HG03280 (cell line): ENCODE measurements at regions not wholly inside any gene's neighbourhood (a gene's known extent, or its start where the extent isn't known, plus 50 kb on each side); places are given as distances from the start of the nearest gene placed in this dataset.
"Not testable (repeated sequence)": the region's sequence is repeated elsewhere in the genome, so short reads cannot be mapped to it uniquely, and the experiment has no call there.

ENCODE experiments used
- ATAC-seq: cut with Tn5 transposase; IDR thresholded peaks from one replicate; pipeline ENCODE4 v1.9.1; 2021; ENCODE audit warnings: mild to moderate bottlenecking, moderate library complexity; ENCODE audit not compliant: unreplicated experiment

DNA sequence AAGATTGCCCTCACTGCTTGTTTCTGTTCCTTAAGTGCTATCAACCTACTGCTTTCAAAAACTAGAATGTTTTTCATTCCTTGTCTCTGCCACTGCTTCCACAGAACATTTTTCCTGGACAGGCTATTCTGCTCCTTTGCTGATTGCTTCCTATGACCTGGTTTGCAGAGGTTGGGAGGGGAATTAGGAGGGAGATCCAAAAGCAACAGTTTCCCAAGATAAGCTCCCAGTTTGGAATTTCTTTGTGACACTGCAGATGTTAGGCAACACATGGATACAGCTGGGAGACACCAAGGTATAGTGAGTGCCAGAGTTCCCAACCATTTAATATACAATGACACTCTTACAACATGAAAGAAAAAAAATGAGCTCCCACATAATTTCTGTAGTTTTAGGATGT, 1036.5 kb downstream of the ROBO2 start:
- ATAC-seq: no peak

DNA sequence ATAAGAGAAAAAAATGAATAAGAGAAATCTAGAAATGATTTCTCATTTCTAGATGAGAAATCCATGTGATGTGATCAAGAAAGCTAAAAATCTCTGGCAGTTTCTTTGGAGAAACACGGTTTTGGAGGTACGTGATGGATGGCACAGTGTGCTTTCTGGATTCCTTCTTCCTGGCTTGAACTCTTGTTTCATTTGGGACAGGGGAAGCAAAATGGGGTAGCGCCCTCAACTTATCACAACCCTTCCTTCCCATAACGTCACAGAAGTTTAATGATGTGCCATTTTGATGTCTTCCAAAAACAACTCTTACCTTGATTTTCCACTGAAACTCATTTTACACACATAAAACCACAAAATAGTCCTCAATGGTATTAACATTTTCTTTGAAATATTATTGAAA, 1037.3 kb downstream of the ROBO2 start:
- ATAC-seq: no peak

DNA sequence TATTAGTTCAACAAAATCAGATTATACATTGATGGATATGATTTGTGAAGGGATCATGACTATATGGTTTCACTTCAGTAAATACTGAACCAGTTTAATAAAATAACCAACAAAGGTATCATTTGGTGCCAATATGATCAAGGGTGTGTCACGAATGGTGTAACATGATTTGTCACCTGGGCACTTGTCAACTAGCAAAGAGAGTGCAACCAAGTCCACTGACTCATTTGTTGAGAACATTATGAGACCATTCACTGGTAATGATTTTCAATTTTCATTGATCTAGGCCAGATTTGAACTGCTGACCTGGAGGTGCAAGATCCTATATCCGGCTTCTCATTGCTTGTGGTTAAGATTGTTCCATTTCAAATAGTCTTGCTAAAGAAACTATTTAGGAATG, 1037.9 kb downstream of the ROBO2 start:
- ATAC-seq: no peak

DNA sequence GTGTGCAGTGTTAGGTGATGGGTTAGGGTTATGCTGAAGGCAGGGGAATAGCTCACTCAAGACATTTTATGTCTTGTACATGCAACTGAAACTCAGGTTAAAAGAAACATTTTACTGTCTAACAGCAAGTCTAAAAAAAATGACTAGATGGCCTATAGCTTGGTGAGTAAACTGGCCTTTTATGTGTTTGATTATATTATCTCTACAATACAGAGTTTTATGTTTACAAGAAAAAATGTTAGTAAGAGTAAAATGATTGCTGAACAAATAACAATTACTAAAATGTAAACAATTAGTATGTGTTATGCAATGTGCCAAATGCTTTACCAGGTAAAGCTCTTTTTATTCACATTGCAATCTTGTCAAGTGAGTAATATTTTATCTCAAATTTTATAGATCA, 1039.6 kb downstream of the ROBO2 start:
- no peak for ATAC-seq

DNA sequence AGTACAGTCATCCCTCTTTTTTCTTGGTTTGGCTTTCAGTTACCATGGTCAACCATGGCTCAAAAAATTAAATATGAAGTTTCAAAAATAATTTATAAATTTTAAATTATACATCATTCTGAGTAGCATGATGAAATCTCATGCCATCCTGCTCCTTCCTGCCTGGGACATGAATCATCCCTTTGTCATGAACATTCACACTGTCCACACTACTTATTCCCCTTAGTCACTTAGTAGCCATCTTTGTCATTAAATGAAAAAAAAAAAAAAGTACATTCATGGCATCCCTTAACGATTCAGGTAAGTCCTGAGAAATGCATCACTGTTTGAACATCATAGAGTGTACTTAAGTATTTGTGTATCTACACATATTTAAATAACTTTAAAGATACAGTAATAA, 1046.3 kb downstream of the ROBO2 start:
- no peak for ATAC-seq

DNA sequence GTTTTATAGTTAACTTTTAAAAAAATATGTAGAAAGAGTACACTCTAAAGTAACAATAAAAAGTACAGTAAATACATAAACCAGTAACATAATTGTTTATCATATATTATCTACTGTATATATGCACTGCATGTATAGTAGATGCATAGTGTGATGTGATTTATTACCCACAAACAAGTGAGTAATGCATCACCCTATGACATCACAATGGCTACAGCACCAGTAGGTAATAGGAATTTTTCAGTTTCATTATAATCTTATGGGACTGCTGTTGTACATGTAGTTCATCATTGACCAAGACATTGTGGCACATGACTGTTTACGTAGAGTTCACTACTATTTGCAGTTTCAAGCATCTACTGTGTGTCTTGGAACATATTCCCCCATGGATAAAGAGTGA, 1047.2 kb downstream of the ROBO2 start:
- no peak for ATAC-seq

DNA sequence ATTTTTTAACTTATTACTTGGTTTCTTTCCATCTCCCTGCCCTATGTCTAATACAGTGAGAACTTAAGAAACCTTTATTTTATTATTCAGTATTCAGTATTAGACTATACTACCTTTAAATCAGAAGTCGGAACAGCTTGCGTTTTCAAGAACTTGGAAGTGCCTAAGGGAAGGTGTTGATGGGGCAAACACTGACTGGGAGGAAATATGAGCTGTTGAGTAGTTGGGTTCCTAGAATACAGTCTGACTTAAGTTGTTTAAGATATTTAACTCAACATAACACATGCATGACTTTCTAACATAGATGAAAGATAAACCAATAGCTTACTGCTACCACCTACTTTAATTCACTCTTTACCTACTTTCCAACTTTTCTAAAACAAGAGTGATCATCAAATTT, 1048.1 kb downstream of the ROBO2 start:
- ATAC-seq: no peak

DNA sequence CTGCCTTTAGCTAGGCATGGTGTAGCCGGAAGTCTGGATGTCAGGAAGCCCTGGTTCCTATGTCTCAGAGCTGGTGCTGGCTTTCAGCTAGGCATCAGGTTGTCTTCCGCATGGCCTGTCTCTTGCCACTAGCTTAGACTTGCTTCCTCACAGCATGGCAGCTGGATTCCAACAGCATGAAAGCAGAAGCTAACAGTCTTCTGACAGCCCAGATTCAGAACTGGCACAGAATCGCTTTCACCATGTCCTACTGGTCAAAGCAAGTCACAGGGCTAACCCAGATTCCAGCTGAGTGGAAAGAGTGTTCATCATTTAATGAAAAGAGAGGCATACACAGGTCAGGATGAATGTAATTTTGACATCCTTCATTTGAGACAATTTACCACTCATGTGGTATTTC, 1050.5 kb downstream of the ROBO2 start:
- ATAC-seq: no peak

DNA sequence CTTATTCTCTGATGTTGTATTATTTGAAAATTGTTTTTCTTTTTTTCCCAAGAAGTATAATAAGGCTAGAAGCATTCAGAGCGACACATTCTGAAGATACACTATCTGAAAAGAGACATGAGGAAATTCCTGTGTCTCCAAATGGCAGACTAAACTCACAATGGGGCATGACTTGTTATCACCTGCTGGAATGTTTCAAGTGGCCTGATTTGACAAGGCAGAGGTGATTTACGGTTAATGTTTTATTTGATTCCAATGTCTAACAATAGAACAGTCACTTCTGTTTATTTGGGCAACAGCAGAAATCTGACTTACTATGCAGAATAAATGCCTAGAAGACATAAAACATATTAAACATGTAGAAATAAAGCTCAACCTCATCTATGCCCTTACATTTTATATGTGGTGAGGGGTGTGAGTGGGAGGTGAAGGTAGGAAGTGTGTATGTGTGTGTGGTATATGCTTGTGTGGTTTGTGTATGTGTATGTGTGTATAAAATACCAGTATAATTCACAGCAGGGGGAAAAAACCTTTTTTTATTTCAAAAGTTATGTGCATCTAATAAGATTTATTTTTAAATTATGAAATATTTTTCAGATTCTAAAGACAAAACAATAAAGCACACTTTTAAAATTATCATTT, 1051.7 kb downstream of the ROBO2 start:
- ATAC-seq: no peak

DNA sequence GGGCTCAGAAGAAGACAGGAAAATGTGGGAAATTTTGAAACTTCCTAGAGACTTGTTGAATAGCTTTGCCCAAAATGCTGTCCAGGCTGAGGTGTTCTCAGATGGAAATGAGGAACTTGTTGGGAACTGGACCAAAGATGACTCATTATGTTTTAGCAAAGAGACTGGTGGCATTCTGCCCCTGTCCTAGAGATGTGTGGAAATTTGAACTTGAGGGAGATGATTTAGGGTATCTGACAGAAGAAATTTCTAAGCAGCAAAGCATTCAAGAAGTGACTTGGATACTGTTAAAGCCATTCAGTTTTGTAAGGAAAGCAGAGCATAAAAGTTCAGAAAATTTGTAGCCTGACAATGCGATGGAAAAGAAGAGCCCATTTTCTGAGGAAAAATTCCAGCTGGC, 1052.7 kb downstream of the ROBO2 start:
- ATAC-seq: not testable (repeated sequence)

DNA sequence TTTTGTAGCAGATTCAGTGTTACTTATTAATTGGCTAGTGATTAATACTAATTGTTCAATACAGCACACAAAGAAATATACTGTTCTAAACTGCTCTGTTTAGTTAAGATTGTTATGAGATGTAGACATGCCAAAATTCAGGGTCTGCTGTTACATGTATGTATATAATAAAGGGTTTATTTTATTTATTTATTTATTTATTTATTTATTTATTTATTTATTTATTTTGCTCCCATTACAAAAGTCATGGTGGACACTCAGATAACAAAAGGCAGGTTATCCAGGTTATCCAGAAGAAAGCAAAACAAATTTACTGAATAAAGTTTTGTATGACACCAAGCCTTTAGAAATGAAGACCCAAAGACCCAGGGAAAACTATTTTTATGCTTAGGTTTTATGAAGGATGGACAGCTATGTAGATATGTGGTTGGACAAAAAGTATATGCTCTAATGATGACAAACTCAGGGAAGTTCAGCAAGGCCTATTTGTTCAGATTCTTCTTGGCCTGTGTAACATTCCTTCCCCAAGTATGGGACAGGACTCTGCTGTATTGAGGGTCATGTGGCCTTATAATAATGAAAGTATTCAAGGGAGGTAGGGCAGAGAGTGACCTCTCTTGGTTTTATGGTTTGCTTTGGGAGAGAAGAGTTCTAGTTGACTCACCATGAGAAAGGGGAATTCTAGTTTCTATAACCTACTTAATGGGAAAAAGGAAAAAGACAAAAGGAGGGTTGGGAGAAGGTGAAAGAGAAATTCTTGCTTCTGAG, 1056.8 kb downstream of the ROBO2 start:
- no peak for ATAC-seq

DNA sequence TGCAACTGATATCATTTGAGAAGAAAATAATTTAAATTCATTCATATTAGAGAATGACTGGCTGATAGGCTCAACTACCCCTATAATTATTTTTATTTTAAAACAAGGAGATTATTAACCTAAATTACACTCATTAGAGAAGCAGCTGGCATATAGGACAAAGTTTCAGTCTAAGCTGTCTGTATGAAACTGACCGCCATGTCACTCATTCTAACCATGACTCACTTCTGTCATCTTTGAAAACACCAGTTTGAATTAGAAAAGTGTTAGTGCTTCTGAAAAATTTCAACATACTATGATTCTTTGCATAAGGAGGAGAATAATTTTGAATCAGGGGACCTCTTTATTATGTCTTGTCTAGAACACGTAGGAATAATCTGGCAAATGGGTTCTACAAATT, 1058.5 kb downstream of the ROBO2 start:
- no peak for ATAC-seq

DNA sequence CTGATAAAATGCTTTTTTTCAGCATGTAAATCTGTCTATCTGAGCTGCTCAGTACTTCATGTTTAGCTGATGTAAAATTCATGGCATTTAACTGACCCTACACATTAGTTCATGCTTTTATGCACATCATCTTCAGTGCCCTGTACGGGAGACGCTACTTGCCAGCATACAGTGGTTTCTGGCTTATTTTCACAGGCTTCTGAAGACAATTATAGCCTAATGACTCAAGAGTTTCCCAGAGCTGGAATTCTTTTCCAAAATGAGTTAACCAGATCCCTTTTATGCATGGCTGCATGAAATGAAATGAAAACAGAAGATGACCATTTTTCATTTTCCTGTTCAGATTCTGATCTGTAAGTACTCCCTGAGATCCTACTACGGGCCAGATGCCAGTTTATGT, 1061.5 kb downstream of the ROBO2 start:
- no peak for ATAC-seq

DNA sequence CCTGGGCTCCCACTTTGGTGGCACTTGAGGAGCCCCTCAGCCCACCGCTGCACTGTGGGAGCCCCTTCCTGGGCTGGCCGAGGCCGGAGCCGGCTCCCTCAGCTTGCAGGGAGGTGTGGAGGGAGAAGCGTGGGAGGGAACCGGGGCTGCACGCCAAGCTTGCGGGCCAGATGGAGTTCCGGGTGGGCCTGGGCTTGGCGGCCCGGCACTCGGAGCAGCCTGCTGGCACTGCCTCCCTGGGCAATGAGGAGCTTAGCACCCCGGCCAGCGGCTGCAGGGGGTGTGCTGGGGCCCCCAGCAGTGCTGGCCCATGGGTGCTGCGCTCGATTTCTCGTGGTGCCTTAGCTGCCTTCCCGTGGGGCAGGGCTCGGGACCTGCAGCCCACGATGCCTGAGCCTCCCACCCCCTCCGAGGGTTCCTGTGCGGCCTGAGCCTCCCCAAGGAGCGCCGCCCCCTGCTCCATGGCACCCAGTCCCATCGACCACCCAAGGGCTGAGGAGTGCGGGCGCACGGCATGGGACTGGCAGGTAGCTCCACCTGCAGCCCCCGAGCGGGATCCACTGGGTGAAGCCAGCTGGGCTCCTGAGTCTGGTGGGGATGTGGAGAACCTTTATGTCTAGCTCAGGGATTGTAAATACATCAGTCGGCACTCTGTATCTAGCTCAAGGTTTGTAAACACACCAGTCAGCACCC, 1068.5 kb downstream of the ROBO2 start:
- ATAC-seq: not testable (repeated sequence)

DNA sequence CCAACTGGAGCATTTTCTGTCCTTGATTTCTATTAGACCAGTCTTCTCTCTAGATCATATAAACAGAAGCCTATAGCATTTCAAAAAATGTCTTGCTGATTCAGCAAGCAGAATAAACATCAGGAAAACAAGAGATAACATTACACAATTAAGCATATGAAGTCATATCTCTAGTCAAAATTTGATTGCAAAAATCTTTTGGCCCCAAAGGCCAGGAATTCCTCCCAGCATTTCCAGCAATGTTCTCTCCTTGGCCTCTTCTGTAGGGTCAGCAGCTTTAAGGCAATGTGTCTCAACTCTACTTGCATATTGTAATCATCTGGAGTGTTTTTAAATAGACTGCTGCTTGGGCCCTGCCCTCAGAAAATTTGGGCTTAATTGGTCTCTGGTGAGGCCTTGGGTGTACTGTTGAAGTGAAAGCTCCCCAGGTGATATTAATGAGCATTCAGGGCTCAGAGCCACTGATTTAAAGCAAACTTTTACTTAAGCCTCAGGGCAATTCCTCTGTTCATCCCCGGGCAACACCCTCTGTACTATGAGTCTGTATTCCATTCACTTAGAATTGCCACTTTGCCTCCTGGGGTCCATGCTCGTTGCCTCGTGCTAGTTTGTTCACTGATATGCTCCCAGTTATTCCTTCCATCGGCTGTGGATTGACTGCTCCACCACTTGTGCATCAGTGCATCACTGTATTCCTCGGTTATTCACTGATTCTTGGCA, 1072.6 kb downstream of the ROBO2 start:
- no peak for ATAC-seq

DNA sequence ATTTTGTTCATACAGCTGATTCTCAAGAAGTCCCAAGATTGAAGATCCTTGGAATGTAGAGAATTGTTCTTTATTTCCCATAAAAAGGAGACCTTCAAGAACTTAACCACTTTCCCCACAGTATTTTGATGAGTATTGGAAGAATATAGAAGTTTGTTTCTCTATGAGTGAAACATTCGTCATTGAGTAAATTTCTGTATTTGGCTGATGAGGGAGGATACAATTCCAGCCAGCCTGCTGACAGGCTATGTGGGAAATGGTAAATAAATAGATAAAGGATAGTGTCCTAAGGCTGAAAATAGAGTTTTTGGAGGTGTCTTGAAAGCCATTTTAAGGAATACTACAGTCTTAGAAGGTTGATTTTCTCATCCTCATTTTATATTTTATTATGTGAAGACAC, 1076.1 kb downstream of the ROBO2 start:
- no peak for ATAC-seq

DNA sequence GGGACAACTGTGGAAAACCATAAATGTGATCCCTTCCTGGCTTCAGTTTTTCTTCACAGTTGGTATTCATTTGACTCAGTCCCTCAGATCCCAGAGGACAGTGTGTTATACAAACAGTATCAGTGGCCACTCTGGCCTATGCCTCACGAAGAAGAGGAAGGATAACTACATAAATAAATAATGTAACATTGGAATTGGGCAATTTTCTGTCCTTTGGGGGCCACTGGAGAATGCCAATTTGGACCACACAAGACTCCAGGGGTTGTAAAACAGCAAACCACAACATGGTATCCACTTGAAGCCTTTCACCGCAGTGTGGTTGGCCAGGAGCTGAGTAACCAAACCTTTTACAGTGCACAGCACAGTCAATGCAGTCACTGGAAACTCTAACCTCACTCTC, 1077.0 kb downstream of the ROBO2 start:
- no peak for ATAC-seq

DNA sequence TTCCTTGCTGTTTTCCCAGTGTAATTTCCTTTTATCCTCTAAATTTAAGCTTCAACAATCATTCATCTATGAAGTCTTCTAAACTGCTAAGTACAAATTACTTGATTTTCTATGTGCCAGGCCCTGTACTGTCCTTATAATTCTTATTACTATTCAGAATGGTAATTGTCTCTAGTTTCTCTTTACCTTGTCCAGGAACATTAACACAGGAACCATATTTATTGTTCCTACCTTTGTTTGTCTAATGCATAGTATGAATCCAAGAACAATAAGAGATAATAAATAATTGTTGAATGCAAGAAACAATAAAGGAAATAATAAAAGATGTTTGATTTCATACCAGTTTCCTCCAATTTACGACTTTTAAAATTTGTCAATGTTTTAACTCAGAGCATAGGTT, 1083.2 kb downstream of the ROBO2 start:
- ATAC-seq: no peak

DNA sequence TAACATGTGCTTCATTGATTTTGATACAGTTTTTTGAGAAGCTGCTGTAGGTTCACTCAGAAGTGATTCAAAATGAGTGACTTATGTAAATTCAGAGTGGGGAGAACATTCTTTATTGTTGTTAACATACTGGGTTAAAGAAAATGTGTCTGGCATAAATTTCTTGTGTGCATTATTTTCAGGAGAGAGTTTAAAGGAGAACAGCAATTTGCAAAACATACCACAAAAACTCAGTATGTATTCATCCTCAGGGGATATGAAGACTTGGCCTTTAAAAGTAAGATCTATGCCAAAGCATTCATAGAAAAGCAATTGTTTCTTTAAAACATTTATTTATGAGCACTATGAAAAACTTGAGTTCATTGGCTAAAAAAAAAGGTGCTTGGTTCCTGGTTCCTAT, 1089.8 kb downstream of the ROBO2 start:
- ATAC-seq: no peak

DNA sequence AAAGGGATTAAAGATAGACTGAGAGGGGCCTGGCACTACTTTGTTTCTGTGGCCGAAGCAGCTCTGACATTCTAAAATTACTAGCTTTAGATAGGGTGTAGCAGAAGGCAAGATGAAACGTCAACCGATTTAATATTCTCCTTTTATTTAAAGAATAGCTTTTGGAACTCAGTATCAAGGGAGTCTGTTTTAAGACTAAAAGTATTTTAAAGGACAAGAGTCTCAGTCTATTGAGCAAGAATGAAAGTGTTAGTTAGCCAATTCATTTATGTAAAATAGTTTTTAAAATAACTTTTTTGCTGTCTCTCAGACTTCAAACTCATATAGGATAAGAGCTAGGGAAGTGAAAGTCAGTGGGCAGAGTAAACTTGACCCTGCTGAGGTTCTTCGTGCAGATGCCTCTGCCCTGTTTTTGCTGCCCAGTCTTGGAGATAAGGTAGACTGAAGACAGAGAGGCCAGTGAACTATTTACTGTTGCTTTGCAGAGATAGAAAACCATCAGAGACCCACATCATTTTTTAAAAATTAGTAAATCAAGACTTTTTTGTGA, 1090.9 kb downstream of the ROBO2 start:
- no peak for ATAC-seq

DNA sequence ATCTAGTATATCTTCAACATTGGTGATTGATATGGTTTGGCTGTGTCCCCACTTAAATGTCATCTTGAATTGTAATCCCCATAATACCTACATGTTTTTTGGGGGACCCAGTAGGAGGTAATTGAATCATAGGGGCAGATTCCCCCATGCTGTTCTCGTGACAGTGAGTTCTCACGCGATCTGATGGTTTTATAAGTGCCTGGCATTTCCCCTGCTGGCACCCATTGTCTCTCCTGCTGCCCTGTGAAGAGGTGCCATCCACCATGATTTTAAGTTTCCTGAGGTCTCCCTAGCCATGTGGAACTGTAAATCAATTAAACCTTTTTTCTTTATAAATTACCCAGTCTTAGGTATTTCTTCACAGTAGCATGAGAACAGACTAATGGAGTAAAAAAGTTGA, 1094.6 kb downstream of the ROBO2 start:
- ATAC-seq: no peak
